Esophagus squamous epithelium (tissue), 4 donors: ENCODE measurements at regions not wholly inside any gene's neighbourhood (a gene's known extent, or its start where the extent isn't known, plus 50 kb on each side); places are given as distances from the start of the nearest gene placed in this dataset.

Experiments
- POLR2A ChIP-seq, 4 donors: fragments of 450-650 bp; IDR thresholded peaks; one replicate each; pipeline ENCODE4 v1.6.1; 2017; ENCODE audit warnings: antibody characterized with exemption in 4 of 4, mild to moderate bottlenecking in 4 of 4, moderate library complexity in 3 of 4
- TF ChIP-seq, protein P1 (sequence below), 6 experiments: fragments of 450-650 bp in 4 of 6; fragments of 200-600 bp in 2 of 6; sonication (generic) in 2 of 6; IDR thresholded peaks; one replicate each; pipeline ENCODE4 v1.5.1; 2016 to 2019; ENCODE audit warnings: antibody characterized with exemption in 6 of 6, mild to moderate bottlenecking in 4 of 6, moderate library complexity in 4 of 6

DNA sequence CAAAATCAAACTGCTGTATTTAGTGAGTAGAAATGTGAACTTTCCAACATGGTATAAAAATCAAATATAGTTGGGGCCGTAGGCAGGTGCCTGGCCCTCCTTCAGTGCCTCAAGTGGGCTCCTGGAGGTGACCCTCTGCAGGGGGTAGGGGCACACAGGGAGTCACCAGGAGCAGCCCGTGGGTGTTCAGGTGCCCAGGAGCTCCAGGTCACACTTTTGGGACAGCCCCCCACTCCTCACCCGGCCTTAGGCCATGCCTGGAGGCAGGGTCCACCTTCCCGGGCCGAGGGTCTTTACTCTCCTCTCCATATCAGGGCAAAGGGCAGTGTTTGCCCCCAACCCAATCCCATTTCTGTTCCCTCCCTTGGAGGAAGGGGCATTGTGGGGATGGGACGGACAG, 108.0 kb upstream of the MTAP start:
- TF ChIP-seq, protein P1, sequence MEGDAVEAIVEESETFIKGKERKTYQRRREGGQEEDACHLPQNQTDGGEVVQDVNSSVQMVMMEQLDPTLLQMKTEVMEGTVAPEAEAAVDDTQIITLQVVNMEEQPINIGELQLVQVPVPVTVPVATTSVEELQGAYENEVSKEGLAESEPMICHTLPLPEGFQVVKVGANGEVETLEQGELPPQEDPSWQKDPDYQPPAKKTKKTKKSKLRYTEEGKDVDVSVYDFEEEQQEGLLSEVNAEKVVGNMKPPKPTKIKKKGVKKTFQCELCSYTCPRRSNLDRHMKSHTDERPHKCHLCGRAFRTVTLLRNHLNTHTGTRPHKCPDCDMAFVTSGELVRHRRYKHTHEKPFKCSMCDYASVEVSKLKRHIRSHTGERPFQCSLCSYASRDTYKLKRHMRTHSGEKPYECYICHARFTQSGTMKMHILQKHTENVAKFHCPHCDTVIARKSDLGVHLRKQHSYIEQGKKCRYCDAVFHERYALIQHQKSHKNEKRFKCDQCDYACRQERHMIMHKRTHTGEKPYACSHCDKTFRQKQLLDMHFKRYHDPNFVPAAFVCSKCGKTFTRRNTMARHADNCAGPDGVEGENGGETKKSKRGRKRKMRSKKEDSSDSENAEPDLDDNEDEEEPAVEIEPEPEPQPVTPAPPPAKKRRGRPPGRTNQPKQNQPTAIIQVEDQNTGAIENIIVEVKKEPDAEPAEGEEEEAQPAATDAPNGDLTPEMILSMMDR (IDR thresholded peaks at IDR 0.05), result no peak
- TF ChIP-seq POLR2A (IDR thresholded peaks at IDR 0.05), result no peak
